BLaER1 treated with 17β-estradiol and CSF1 and Interleukin-3, amounts not matched to agents 10 nM and 100 nM (cell line): ENCODE measurements at regions not wholly inside any gene's neighbourhood (a gene's known extent, or its start where the extent isn't known, plus 50 kb on each side); places are given as distances from the start of the nearest gene placed in this dataset.

Experiments
- H3K27ac ChIP-seq, 11 experiments: shearing (Covaris generic); formaldehyde crosslinking; 2 replicates each; pipeline ENCODE4 v1.8.1; 2022
- H3K27me3 ChIP-seq, 11 experiments: shearing (Covaris generic); formaldehyde crosslinking; 2 replicates each; pipeline ENCODE4 v1.8.1; 2022
- H3K36me3 ChIP-seq, 11 experiments: shearing (Covaris generic); formaldehyde crosslinking; 2 replicates each; pipeline ENCODE4 v1.8.1; 2022
- H3K4me1 ChIP-seq, 10 experiments: shearing (Covaris generic); formaldehyde crosslinking; 2 replicates each; pipeline ENCODE4 v1.8.1; 2022
- H3K4me2 ChIP-seq, 11 experiments: shearing (Covaris generic); formaldehyde crosslinking; 2 replicates each; pipeline ENCODE4 v1.8.1; 2022
- H3K4me3 ChIP-seq, 10 experiments: shearing (Covaris generic); formaldehyde crosslinking; 2 replicates each; pipeline ENCODE4 v1.8.1; 2022
- H3K9ac ChIP-seq, 11 experiments: shearing (Covaris generic); formaldehyde crosslinking; 2 replicates each; pipeline ENCODE4 v1.8.1; 2022
- H3K9me3 ChIP-seq, 11 experiments: shearing (Covaris generic); formaldehyde crosslinking; replicated peaks in 1 of 11; 2 replicates each; pipeline ENCODE4 v1.8.1; 2022
- H4K20me1 ChIP-seq, 11 experiments: shearing (Covaris generic); formaldehyde crosslinking; 2 replicates each; pipeline ENCODE4 v1.8.1; 2022
- Cebpa-rat ChIP-seq, 11 experiments: shearing (Covaris generic); IDR thresholded peaks; 2 replicates each; pipeline ENCODE4 v1.8.1; 2022

DNA sequence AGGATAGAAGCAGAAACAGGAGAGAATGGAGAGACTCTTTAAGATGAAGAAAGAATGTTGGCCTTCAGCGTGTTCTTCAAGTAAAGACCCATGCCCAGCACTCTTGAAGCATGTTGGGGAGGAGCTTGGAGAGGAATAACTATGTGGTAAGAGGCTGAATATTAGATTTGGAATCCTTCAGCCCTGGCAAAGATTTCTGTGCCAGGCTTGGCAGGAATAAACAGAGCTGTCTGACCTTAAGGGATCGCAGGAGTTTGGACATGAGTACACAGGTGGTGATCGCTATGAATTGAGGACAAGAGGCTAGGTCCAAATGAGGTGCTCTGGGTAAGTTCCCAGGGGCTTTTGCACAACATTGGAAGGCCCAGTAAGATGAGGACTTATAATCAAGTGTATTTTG lies 132.6 kb upstream of the TBL1XR1 start:
- H3K9me3 ChIP-seq, result peaks cover 0 to 37% (median 10%) of the 10 kb centered on the region in 11 experiments; a peak in 10 of 22 replicates
- H3K27ac ChIP-seq, result peak overlapping the region in 1 of 11 experiments; percentile 23; a peak in 1 of 22 replicates
- no peak overlapping the region for H3K9ac ChIP-seq
- H3K36me3 ChIP-seq, result peaks cover 0 to 51% (median 0%) of the 10 kb centered on the region in 11 experiments; a peak in 6 of 22 replicates
- peaks cover 19 to 57% (median 39%) of the 10 kb centered on the region in 10 experiments; a peak in 18 of 20 replicates for H3K4me1 ChIP-seq
- H3K27me3 ChIP-seq, result no peaks in the 10 kb centered on the region
- H3K4me2 ChIP-seq, result peak overlapping the region in 2 of 11 experiments; percentile 85 to 86; a peak in 4 of 22 replicates
- no peaks in the 10 kb centered on the region for H4K20me1 ChIP-seq
- no peak for TF ChIP-seq Cebpa-rat (IDR thresholded peaks at IDR 0.05)
- no peak overlapping the region for H3K4me3 ChIP-seq

DNA sequence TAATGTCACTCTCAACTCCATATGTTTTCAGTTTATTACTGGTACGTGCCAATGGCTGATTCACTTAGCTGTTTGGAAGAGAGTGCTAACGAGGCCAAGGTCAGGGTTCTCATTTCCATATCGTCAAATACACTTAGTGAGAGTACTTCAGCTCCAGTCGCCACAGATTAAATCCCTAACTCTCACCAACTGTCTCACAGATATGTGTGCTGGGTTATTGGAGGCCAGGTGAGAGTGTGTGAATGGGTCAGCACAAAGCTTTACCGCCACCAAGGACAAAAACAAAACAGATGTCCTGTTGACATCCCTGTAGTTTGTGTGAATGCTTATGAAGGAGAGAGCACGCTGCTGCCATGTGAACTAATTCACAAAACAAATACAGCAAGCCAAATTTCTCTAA lies 133.5 kb upstream of the TBL1XR1 start:
- Histone ChIP-seq H4K20me1 (no peaks in the 10 kb centered on the region), H3K4me3 (no peak overlapping the region), H3K9me3 (peaks cover 0 to 36% (median 8%) of the 10 kb centered on the region in 11 experiments; a peak in 10 of 22 replicates), H3K27me3 (no peaks in the 10 kb centered on the region), H3K4me2 (peak overlapping the region in 3 of 11 experiments; percentile 85 to 93 (median 86); a peak in 6 of 22 replicates), H3K36me3 (peaks cover 0 to 51% (median 0%) of the 10 kb centered on the region in 11 experiments; a peak in 6 of 22 replicates), H3K4me1 (peaks cover 14 to 57% (median 41%) of the 10 kb centered on the region in 10 experiments), H3K9ac (no peak overlapping the region), H3K27ac (peak overlapping the region in 3 of 11 experiments; percentile 6 to 95 (median 17); a peak in 3 of 22 replicates)
- no peak for TF ChIP-seq Cebpa-rat (IDR thresholded peaks at IDR 0.05)

DNA sequence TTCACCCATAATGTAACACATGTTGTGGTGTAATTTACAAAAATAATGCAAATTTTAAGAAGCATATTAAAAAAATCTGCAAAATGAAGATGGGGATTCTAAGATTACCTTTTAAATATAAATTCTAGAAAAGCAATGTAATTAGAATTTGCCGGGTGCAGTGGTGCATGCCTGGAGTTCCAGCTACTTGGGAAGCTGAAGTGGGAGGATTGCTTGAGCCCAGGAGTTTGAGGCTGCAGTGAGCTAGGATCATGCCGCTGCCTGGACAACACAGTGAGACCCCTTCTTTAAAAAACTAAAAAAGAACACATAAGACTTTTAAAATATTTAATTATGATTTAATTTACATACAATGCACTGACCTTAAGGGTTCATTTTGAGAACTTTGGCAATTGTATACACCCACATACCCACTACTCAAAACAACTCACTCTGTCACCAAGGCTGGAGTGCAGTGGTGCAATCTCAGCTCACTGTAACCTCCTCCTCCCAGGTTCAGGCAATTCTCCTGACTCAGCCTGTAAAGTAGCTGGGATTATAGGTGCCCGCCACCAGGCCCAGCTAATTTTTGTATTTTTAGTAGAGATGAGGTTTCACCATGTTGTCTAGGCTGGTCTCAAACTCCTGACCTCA lies 134.0 kb upstream of the TBL1XR1 start:
- peak overlapping the region in 3 of 10 experiments; percentile 48 to 61 (median 55); a peak in 6 of 20 replicates for H3K4me3 ChIP-seq
- H3K4me2 ChIP-seq, result peak overlapping the region in 4 of 11 experiments; percentile 85 to 93 (median 86); a peak in 8 of 22 replicates
- H3K9ac ChIP-seq, result peak overlapping the region in 3 of 11 experiments; percentile 84 to 91 (median 89); a peak in 5 of 22 replicates
- H3K4me1 ChIP-seq, result peaks cover 18 to 57% (median 45%) of the 10 kb centered on the region in 10 experiments
- H3K9me3 ChIP-seq, result peaks cover 0 to 34% (median 6%) of the 10 kb centered on the region in 11 experiments; a peak in 8 of 22 replicates
- no peaks in the 10 kb centered on the region for H3K27me3 ChIP-seq
- TF ChIP-seq Cebpa-rat (IDR thresholded peaks at IDR 0.05), result no peak
- H3K27ac ChIP-seq, result peak overlapping the region in 5 of 11 experiments; percentile 87 to 97 (median 94); a peak in 8 of 22 replicates
- H4K20me1 ChIP-seq, result no peaks in the 10 kb centered on the region
- peaks cover 0 to 48% (median 0%) of the 10 kb centered on the region in 11 experiments; a peak in 6 of 22 replicates for H3K36me3 ChIP-seq

DNA sequence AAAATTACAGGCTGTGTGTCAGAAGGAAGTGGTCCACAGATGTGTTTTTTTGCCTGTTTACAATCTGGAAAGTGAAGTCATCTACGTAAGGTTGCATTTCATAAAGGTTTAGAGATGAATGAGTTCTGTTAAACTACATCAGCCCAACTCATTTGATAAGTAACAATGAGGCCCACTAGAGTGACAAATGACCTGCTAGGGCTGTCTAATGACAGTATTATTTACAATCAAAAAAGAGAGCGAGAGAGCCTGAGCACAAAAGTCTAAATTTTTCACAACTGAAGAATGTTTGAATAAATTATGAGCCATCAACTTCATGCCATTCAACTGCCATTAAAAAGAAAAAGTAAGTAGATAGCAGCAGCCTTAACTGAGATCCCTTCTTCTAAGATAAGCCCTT lies 135.7 kb upstream of the TBL1XR1 start:
- peaks cover 0 to 32% (median 0%) of the 10 kb centered on the region in 11 experiments; a peak in 6 of 22 replicates for H3K36me3 ChIP-seq
- no peak for TF ChIP-seq Cebpa-rat (IDR thresholded peaks at IDR 0.05)

DNA sequence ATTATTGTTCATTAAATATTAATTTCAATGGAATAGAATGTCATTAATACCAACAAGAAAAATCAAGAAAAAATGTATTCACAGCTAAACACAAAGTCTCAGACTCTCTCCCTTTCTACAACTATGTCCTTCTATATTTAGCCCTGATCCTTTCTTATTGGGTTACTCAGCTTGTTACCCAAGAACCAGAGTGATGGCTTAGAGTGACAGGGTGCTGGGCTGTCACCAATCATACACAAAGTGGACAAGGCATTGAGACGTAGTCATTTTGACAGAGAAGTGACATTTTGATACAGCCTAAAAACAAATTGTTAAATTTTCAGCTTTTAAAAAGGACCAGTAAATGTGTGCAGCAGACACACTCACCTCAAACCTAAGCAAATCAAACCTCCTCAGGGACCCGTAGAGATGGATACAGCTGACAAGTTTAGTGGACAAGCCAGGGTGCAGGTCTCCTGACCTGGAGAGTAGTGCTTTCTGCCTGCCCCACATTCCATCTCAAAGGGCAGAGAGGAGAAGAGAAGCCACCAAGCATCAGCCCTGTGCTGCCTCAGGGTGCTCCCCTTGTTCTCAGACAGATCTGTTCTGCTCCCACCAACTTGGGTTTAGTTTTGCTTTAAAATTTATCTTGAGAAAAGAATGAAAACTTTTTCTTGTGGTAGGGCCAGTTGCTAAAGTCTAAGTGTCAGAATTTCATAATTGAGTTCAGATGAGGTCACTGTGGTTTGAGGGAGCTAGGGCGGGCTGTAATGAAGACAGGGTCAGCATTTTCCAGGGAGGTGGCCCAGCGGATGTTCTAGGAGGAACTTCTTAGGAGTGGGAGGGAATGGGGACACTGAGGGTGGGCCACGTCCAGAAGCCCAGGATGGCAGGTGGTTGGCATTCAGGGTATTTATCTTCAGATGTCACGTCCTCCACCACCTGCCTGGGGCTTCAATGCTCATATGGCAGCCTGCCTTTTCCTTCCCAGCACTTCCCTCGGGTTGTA lies 136.5 kb upstream of the TBL1XR1 start:
- peaks cover 24 to 80% (median 67%) of the 10 kb centered on the region in 10 experiments for H3K4me1 ChIP-seq
- peak overlapping the region; percentile 28 to 93 (median 62) for H3K4me2 ChIP-seq
- no peaks in the 10 kb centered on the region for H3K27me3 ChIP-seq
- H3K27ac ChIP-seq, result peak overlapping the region in 9 of 11 experiments; percentile 30 to 97 (median 87); a peak in 18 of 22 replicates
- H3K9ac ChIP-seq, result peak overlapping the region in 6 of 11 experiments; percentile 64 to 91 (median 83); a peak in 11 of 22 replicates
- H3K36me3 ChIP-seq, result peaks cover 0 to 23% (median 0%) of the 10 kb centered on the region in 11 experiments; a peak in 6 of 22 replicates
- peaks cover 0 to 31% (median 4%) of the 10 kb centered on the region in 11 experiments; a peak in 7 of 22 replicates for H3K9me3 ChIP-seq
- peak in 5 of 11 experiments; percentile 30 to 70 (median 34); a peak in 3 of 22 replicates for TF ChIP-seq Cebpa-rat (IDR thresholded peaks at IDR 0.05)
- H4K20me1 ChIP-seq, result no peaks in the 10 kb centered on the region
- H3K4me3 ChIP-seq, result peak overlapping the region in 5 of 10 experiments; percentile 14 to 61 (median 55); a peak in 8 of 20 replicates

More for the DNA sequence above, 135.7 kb upstream of the TBL1XR1 start:
- H3K9ac ChIP-seq, result peak overlapping the region in 5 of 11 experiments; percentile 76 to 91 (median 84); a peak in 10 of 22 replicates
- H3K4me1 ChIP-seq, result peaks cover 21 to 71% (median 59%) of the 10 kb centered on the region in 10 experiments
- H3K27ac ChIP-seq, result peak overlapping the region in 7 of 11 experiments; percentile 49 to 97 (median 91); a peak in 14 of 22 replicates
- H3K4me3 ChIP-seq, result peak overlapping the region in 5 of 10 experiments; percentile 14 to 61 (median 55); a peak in 8 of 20 replicates
- H3K4me2 ChIP-seq, result peak overlapping the region in 7 of 11 experiments; percentile 49 to 93 (median 85); a peak in 15 of 22 replicates
- H3K9me3 ChIP-seq, result peaks cover 0 to 33% (median 4%) of the 10 kb centered on the region in 11 experiments; a peak in 7 of 22 replicates
- no peaks in the 10 kb centered on the region for H3K27me3 ChIP-seq
- no peaks in the 10 kb centered on the region for H4K20me1 ChIP-seq

DNA sequence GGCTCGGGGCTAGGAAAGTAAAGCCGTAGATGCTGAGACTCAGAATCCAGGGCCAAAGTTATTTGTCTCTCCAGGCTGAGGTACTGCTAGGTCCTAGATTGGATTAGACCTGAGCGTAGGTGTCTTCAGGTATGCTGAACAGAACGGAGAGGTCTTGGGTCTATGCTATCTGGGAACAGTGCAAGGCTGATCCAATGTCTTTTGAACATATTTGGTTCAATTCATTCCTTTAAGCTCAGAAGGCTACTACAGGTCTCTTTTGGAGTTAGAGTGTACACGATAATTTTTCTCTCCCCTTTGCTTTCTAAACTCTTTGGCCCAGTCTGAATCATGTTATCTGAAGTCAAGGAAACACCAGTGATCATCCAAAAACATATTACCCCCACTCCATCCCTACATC lies 137.5 kb upstream of the TBL1XR1 start:
- Histone ChIP-seq H3K4me3 (no peak overlapping the region), H3K27me3 (no peaks in the 10 kb centered on the region), H3K27ac (peak overlapping the region in 7 of 11 experiments; percentile 51 to 97 (median 91); a peak in 14 of 22 replicates), H4K20me1 (no peaks in the 10 kb centered on the region), H3K9ac (peak overlapping the region in 4 of 11 experiments; percentile 76 to 91 (median 86); a peak in 7 of 22 replicates), H3K4me1 (peaks cover 24 to 90% (median 72%) of the 10 kb centered on the region in 10 experiments), H3K36me3 (peaks cover 0 to 14% (median 0%) of the 10 kb centered on the region in 11 experiments; a peak in 6 of 22 replicates), H3K4me2 (peak overlapping the region in 6 of 11 experiments; percentile 62 to 93 (median 85); a peak in 12 of 22 replicates), H3K9me3 (peaks cover 0 to 25% (median 6%) of the 10 kb centered on the region in 11 experiments; a peak in 7 of 22 replicates)
- TF ChIP-seq Cebpa-rat (IDR thresholded peaks at IDR 0.05), result no peak

DNA sequence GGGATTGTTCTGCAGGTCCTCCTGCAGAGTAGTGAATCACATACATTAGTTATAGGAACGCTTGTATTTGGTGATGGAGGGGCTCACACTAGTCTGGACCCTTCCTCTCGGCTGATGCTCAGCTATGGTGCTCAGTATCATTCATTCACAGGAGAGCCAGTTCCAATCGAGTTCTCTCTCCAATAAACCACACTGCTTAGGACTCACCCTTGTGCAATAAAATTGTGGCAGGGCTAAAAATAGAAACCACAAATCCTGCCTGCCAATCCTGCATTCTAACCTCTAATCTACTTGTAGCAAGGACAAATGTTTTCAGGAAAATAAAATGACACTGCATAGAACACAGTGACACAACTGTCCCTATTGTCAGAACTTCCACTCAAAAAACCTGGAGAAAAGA lies 138.4 kb upstream of the TBL1XR1 start:
- H3K4me2 ChIP-seq, result peak overlapping the region in 10 of 11 experiments; percentile 11 to 93 (median 68); a peak in 18 of 22 replicates
- peak overlapping the region in 4 of 11 experiments; percentile 15 to 89 (median 54); a peak in 5 of 22 replicates for H3K9ac ChIP-seq
- peak in 5 of 11 experiments; percentile 19 to 75 (median 43); a peak in 6 of 22 replicates for TF ChIP-seq Cebpa-rat (IDR thresholded peaks at IDR 0.05)
- H4K20me1 ChIP-seq, result no peaks in the 10 kb centered on the region
- no peaks in the 10 kb centered on the region for H3K27me3 ChIP-seq
- peaks cover 0 to 32% (median 14%) of the 10 kb centered on the region in 11 experiments; a peak in 8 of 22 replicates for H3K9me3 ChIP-seq
- peaks cover 0 to 5% (median 0%) of the 10 kb centered on the region in 11 experiments; a peak in 5 of 22 replicates for H3K36me3 ChIP-seq
- H3K27ac ChIP-seq, result peak overlapping the region in 9 of 11 experiments; percentile 4 to 97 (median 87); a peak in 15 of 22 replicates
- H3K4me3 ChIP-seq, result no peak overlapping the region
- H3K4me1 ChIP-seq, result peaks cover 24 to 95% (median 72%) of the 10 kb centered on the region in 10 experiments
